ENCODE measurements at regions not wholly inside any gene's neighbourhood (a gene's known extent, or its start where the extent isn't known, plus 50 kb on each side); places are given as distances from the start of the nearest gene placed in this dataset.

DNA sequence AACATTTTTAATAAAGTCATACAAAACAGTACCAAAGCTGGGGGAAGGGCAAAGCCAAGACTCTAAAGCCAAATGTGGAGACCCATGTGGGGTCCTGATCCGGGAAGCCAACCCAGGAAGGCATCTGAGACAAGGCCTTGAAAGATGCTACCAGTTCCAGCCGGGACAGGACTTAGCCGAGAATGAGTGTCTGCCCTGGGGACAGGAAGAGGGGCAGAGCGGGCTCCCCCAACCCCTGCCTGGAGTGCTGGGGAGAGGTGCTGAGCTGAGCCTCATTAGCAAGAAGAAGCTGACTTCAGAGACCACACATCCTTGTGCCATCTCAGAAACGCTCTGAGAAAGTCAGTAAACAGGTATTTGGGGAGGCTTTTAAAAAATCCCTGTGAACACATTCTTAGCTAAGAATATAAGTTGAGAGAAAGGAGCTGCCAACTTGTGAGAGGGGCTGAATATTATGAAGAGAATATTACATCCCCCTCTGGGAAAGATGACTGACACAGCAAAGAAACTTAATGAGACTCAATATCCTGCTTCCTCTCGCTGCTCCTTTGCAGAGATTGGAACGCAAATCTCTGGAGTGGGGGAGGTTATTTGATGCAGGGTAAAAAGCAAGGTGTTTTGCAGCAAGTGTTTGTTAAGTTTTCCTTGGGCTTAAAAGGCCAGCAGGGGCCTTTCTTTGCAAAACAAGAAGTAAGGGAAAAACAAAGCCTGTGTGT, 103.3 kb upstream of the KCND3 start:
- no peak overlapping the region for H3K9ac ChIP-seq (ENCODE audit: extremely low read depth, insufficient read length, low read length)
- H3K18ac ChIP-seq (ENCODE audit: insufficient read length, low read depth, low read length), result no peak overlapping the region
- H3K79me1 ChIP-seq (ENCODE audit: insufficient read depth, low read depth, low read length, poor library complexity, severe bottlenecking), result no peaks in the 10 kb centered on the region
- DNase-seq, result peak; percentile 32
- no peak overlapping the region for H2BK20ac ChIP-seq (ENCODE audit: low read depth, low read length, poor library complexity, severe bottlenecking)
- no peak overlapping the region for H2BK5ac ChIP-seq (ENCODE audit: insufficient read length, low read length)
- H3K4me2 ChIP-seq (ENCODE audit: insufficient read depth, insufficient read length, low read length), result peak overlapping the region; percentile 4
- no peak overlapping the region for H2BK12ac ChIP-seq (ENCODE audit: insufficient read length, low read depth, low read length)
- no peaks in the 10 kb centered on the region for H3K9me3 ChIP-seq (ENCODE audit: control insufficient read depth, low read depth, low read length)
- H3K56ac ChIP-seq (ENCODE audit: insufficient read length, low read depth, low read length), result no peak overlapping the region
- H3K23me2 ChIP-seq (ENCODE audit: insufficient read length, low read depth, low read length, poor library complexity, severe bottlenecking), result no peaks in the 10 kb centered on the region
- no peak overlapping the region for H3K23ac ChIP-seq (ENCODE audit: insufficient read length, low read depth, low read length)
- WGBS (ENCODE audit: extremely low coverage, insufficient read length, low lambda C conversion rate), result no CpG with 5 or more reads among the region's 7 CpGs
- H2BK15ac ChIP-seq (ENCODE audit: low read depth, low read length), result no peak overlapping the region
- H3K27ac ChIP-seq (ENCODE audit: insufficient read length, low read depth, low read length), result no peak overlapping the region
- H3K4me1 ChIP-seq (ENCODE audit: insufficient read depth, low read length), result peaks cover 10% of the 10 kb centered on the region; the same call in 1 of the 2 replicates
- H3K27me3 ChIP-seq (ENCODE audit: insufficient read depth, low read length), result no peaks in the 10 kb centered on the region
- H3K4ac ChIP-seq (ENCODE audit: low read depth, low read length), result no peak overlapping the region
- no peak overlapping the region for H4K91ac ChIP-seq (ENCODE audit: insufficient read length, low read depth, low read length)
- H4K5ac ChIP-seq (ENCODE audit: insufficient read length, low read depth, low read length), result no peak overlapping the region
- no peak overlapping the region for H3K14ac ChIP-seq (ENCODE audit: insufficient read depth, low read length)
- H2AFZ ChIP-seq (ENCODE audit: low read length), result no peak overlapping the region
- H2BK120ac ChIP-seq (ENCODE audit: low read depth, low read length, poor library complexity, severe bottlenecking), result peak overlapping the region; percentile 40
- no peaks in the 10 kb centered on the region; a peak in 1 of 7 replicates for H3K36me3 Mint-ChIP-seq (ENCODE audit: insufficient read depth in 1 of 3, low read depth in 3 of 3)
- H3K27ac Mint-ChIP-seq, result peak overlapping the region; percentile 29 to 52 (median 34); a peak in 2 of 7 replicates
- H3K9me3 Mint-ChIP-seq, result peaks cover 0 to 4% of the 10 kb centered on the region in 2 experiments; a peak in 4 of 5 replicates
- no peak overlapping the region for H4K8ac ChIP-seq (replicated peaks; ENCODE audit: insufficient read length, low read depth, low read length)
- no peak overlapping the region for H3T11ph ChIP-seq (ENCODE audit: low read length)
- no peak overlapping the region for H2AK5ac ChIP-seq (ENCODE audit: insufficient read length, low read length)
- no peaks in the 10 kb centered on the region for H4K20me1 ChIP-seq (ENCODE audit: control insufficient read depth, insufficient read depth, insufficient read length)
- peaks cover 24 to 30% of the 10 kb centered on the region in 2 experiments for H3K4me1 Mint-ChIP-seq
- no peak overlapping the region; a peak in 1 of 5 replicates for H3K4me3 Mint-ChIP-seq
- H3K27me3 Mint-ChIP-seq (ENCODE audit: low read depth), result peaks cover 22% of the 10 kb centered on the region
- TF ChIP-seq, protein P1, sequence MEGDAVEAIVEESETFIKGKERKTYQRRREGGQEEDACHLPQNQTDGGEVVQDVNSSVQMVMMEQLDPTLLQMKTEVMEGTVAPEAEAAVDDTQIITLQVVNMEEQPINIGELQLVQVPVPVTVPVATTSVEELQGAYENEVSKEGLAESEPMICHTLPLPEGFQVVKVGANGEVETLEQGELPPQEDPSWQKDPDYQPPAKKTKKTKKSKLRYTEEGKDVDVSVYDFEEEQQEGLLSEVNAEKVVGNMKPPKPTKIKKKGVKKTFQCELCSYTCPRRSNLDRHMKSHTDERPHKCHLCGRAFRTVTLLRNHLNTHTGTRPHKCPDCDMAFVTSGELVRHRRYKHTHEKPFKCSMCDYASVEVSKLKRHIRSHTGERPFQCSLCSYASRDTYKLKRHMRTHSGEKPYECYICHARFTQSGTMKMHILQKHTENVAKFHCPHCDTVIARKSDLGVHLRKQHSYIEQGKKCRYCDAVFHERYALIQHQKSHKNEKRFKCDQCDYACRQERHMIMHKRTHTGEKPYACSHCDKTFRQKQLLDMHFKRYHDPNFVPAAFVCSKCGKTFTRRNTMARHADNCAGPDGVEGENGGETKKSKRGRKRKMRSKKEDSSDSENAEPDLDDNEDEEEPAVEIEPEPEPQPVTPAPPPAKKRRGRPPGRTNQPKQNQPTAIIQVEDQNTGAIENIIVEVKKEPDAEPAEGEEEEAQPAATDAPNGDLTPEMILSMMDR (conservative IDR thresholded peaks at IDR 0.05), result no peak
- no peaks in the 10 kb centered on the region for H3K79me2 ChIP-seq (ENCODE audit: insufficient read depth, low read length)

Measured in H9 (cell line).